ENCODE measurements at regions not wholly inside any gene's neighbourhood (a gene's known extent, or its start where the extent isn't known, plus 50 kb on each side); places are given as distances from the start of the nearest gene placed in this dataset.

GRCh38 chr2:30039101-30039500 lies 107.7 kb upstream of the YPEL5 start:
- TF ChIP-seq POLR2A (IDR thresholded peaks at IDR 0.05; ENCODE audit: low read depth, low read length) (no peak), POLR2AphosphoS5 (IDR thresholded peaks at IDR 0.05; ENCODE audit: low read depth, low read length) (no peak), TAF1 (IDR thresholded peaks at IDR 0.05; ENCODE audit: borderline replicate concordance, low read depth, low read length) (no peak)
